OCI-LY1 (cell line): ENCODE measurements at regions not wholly inside any gene's neighbourhood (a gene's known extent, or its start where the extent isn't known, plus 50 kb on each side); places are given as distances from the start of the nearest gene placed in this dataset.

ENCODE experiments used
- CTCF ChIP-seq: fragments of 200-600 bp; sonication (generic), shearing (Covaris generic); IDR thresholded peaks from 2 replicates; pipeline ENCODE4 v1.5.1; 2017; ENCODE audit warnings: mild to moderate bottlenecking, antibody characterized with exemption, low read length, moderate library complexity, mixed read lengths
- EZH2 ChIP-seq: fragments of 200-600 bp; sonication (generic), shearing (Covaris generic); IDR thresholded peaks from 2 replicates; pipeline ENCODE4 v1.8.0; 2017; ENCODE audit warnings: borderline replicate concordance, mixed run types, mild to moderate bottlenecking, antibody characterized with exemption, low read length, moderate library complexity, mixed read lengths

- TF ChIP-seq EZH2 (no peak), CTCF (no peak)
Measured at GRCh38 chr3:26018889-26019288, 229.0 kb downstream of the OXSM start.
